KOPT-K1 (cell line): ENCODE measurements at regions not wholly inside any gene's neighbourhood (a gene's known extent, or its start where the extent isn't known, plus 50 kb on each side); places are given as distances from the start of the nearest gene placed in this dataset.
"Not testable (repeated sequence)": the region's sequence is repeated elsewhere in the genome, so short reads cannot be mapped to it uniquely, and the experiment has no call there.

Source experiments
- H3K27ac ChIP-seq: fragments of 200-600 bp; sonication (generic); 2 replicates; pipeline ENCODE4 v1.5.1; 2016; ENCODE audit warnings: antibody characterized with exemption, mild to moderate bottlenecking, low read depth, low read length; ENCODE audit not compliant: poor library complexity, severe bottlenecking
- H3K36me3 ChIP-seq: fragments of 200-600 bp; sonication (generic); 2 replicates; pipeline ENCODE4 v1.5.1; 2017; ENCODE audit warnings: antibody characterized with exemption, mild to moderate bottlenecking, low read length, moderate library complexity; ENCODE audit not compliant: insufficient read depth
- H3K9me3 ChIP-seq: fragments of 200-600 bp; sonication (generic); 2 replicates; pipeline ENCODE4 v1.5.1; 2017; ENCODE audit warnings: antibody characterized with exemption, low read length, mild to moderate bottlenecking; ENCODE audit not compliant: insufficient read depth, poor library complexity, severe bottlenecking

- Histone ChIP-seq H3K36me3 (no peaks in the 10 kb centered on the region), H3K27ac (no peak overlapping the region), H3K9me3 (no peaks in the 10 kb centered on the region)
Measured at GRCh38 chr5:157965989-157966388, 107.0 kb upstream of the CLINT1 start.

- no peaks in the 10 kb centered on the region for H3K36me3 ChIP-seq
- H3K27ac ChIP-seq = no peak overlapping the region
- no peaks in the 10 kb centered on the region for H3K9me3 ChIP-seq
Measured at GRCh38 chr5:157965040-157965678, 106.2 kb upstream of the CLINT1 start.

DNA sequence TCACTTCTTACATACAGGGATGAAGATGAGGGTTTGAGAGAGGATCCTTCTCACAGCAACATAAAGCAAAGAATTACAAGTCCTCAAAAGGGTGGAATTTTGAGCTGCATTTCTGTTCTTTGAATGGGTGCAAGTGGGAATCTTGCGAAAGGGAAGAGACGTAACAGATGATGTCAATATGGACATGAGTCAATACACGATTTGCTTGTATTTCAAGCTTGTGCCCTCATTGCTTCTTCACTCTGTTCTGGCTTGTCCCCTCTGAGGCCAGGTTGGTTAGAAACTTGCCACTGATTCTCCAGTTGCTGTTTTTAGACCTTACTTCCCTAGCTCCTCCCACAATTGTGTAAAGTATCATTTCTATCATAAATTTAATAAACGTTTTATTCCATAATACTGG, 104.8 kb upstream of the CLINT1 start:
- Histone ChIP-seq H3K27ac (no peak overlapping the region), H3K9me3 (no peaks in the 10 kb centered on the region), H3K36me3 (no peaks in the 10 kb centered on the region)

DNA sequence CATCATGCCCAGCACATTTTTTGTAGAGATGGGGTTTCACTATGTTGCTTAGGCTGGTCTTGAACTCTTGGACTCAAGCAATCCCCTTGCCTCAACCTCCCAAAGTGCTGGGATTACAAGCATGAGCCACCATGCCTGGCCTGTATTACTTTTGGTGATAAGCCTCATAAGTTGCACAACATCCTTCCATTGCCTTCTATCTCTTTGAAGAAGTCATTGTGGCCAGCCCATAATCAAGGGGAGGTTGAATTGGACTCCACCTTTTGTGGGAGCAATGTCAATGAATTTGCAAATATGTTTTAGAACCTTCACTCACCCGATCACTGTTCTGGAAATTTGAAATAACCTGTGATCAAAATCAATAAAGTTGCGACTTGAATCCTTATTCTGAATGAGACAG, 104.3 kb upstream of the CLINT1 start:
- Histone ChIP-seq H3K9me3 (no peaks in the 10 kb centered on the region), H3K27ac (no peak overlapping the region), H3K36me3 (no peaks in the 10 kb centered on the region)

DNA sequence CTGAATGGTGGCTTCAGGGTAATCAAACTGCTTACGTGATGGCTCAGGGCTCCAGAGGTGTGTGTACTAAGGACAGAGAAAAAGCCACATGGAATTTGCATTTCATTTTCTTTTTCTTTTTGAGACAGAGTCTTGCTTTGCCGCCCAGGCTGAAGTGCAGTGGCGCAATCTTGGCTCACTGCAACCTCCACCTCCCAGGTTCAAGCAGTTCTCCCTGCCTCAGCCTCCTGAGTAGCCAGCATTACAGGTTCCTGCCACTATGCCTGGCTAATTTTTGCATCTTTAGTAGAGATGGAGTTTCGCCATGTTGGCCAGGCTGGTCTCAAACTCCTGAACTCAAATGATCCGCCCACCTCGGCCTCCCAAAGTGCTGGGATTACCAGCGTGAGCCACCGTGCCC, 103.7 kb upstream of the CLINT1 start:
- H3K9me3 ChIP-seq, H3K36me3 ChIP-seq, H3K27ac ChIP-seq: not testable (repeated sequence)

GRCh38 chr5:157961896-157962590, 103.1 kb upstream of the CLINT1 start:
- H3K36me3 ChIP-seq = no peaks in the 10 kb centered on the region
- H3K9me3 ChIP-seq = no peaks in the 10 kb centered on the region
- H3K27ac ChIP-seq = no peak overlapping the region

- Histone ChIP-seq H3K9me3 (no peaks in the 10 kb centered on the region), H3K36me3 (no peaks in the 10 kb centered on the region), H3K27ac (no peak overlapping the region)
Measured at GRCh38 chr5:157961176-157961575, 102.2 kb upstream of the CLINT1 start.

DNA sequence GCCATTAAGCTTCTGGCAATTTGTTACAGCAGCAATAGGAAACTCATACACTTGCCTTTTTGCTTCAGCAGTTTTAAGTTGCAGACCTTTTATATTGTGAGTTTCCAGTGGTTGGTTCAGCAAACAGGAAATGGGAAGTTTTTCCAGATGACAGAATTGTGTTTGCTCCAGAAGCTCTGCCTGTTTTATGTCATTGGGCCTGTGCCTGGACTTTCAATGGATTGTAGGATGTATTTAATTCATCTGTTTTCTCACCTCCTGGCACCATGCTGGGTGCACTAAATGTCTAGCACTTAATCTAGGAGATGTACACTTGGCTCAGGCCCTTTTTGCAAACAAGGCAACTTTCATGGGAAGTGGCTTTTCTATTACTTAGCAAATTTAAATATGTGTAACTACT, 100.4 kb upstream of the CLINT1 start:
- Histone ChIP-seq H3K36me3 (no peaks in the 10 kb centered on the region), H3K27ac (no peak overlapping the region), H3K9me3 (no peaks in the 10 kb centered on the region)

DNA sequence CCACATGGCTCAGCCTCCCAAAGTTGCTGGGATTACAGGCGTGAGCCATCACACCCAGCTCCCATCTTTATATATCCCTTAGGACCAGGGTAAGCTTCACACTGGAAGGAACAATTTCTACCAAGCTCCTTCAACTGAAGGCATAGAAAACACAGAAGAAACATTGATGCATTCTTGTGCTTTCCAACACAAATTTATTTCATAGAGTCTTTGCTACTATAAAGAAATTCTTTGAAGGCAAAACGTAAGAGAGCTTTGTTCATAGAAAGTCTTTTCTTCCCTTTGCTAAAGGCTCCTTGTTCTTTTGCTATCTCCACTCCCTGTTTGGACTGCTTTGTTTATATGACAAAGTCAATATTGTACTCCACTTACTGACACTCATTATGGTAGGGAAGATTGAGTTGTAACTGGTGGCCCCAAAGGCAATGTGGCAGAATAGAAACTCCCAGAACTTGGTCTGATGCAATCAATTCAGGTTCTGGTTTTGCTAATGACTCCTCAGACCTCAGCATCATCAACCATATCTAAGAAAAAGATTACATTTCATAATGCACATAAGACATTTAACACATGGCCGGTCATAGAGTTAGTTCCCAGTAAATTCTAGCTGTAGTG, 97.4 kb upstream of the CLINT1 start:
- no peaks in the 10 kb centered on the region for H3K9me3 ChIP-seq
- H3K36me3 ChIP-seq = no peaks in the 10 kb centered on the region
- H3K27ac ChIP-seq = no peak overlapping the region

GRCh38 chr5:157955541-157956172, 96.7 kb upstream of the CLINT1 start:
- no peaks in the 10 kb centered on the region for H3K9me3 ChIP-seq
- no peak overlapping the region for H3K27ac ChIP-seq
- H3K36me3 ChIP-seq = no peaks in the 10 kb centered on the region

DNA sequence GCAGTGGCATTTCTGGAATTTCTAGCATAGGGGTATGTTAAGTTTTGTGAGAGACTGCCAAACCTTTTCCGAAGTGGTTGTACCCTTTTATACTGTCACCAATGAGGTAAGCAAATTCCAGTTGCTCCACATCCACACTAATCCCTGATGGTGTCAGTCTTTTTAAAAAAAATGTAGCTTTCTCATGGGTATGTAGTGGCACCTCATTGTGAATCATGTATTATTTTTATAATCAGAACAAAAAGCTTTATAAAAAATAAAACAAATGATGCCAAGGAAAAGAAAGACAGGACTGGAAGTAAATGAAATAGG, 93.4 kb upstream of the CLINT1 start:
- H3K27ac ChIP-seq = no peak overlapping the region
- H3K9me3 ChIP-seq = no peaks in the 10 kb centered on the region
- H3K36me3 ChIP-seq = no peaks in the 10 kb centered on the region

DNA sequence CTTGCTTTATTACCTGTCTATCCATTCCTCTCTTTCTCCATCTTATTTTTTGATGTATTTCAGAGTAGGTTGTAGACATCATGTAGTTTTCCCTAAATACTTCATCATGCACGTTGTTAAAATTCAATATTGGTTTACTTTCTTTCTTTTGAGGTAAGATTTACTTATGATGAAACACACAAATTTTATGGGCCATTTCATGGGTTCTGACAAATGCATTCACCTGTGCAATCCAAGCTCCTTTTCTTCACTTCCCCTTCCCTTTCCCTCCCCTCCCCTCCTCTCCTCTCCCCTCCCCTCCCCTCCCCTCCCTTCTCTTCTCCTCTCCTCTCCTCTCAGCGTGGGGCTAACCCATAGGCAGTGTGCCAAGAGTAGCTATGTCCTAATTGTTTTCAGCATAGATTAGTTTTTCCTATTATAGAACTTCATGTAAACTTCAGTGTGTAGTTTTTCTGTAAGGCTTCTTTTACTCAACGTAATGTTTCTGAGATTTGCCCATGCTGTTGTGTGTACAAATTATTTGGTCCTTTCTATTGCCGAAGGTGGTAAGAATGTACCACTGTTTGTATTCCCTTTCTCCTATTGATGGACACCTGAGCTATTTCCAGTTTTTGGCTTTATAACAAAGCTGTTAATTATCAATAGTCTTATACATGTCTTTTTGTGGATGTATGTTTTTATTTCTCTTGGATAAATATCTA, 92.9 kb upstream of the CLINT1 start:
- no peaks in the 10 kb centered on the region for H3K36me3 ChIP-seq
- H3K9me3 ChIP-seq = no peaks in the 10 kb centered on the region
- H3K27ac ChIP-seq = no peak overlapping the region

DNA sequence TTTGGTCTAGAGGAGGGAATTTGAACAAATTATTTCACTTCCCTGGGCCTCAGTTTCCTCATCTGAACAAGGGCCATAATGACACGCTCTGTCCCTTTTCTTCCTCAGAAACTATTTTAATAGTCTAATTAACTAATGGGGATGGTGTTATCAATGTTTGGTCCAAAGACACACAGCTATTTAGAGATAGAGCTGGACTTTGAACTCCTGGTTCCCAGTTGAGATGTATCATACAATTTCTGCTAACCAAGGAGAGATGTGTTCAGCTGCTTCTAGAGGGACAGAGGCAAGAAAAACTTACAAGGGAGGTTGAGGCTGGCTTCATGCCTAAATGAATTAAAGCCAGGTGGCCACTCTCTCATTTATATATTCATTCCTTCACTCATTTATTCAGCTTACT, 90.6 kb upstream of the CLINT1 start:
- Histone ChIP-seq H3K36me3 (no peaks in the 10 kb centered on the region), H3K9me3 (no peaks in the 10 kb centered on the region), H3K27ac (no peak overlapping the region)

- Histone ChIP-seq H3K9me3 (no peaks in the 10 kb centered on the region), H3K36me3 (no peaks in the 10 kb centered on the region), H3K27ac (no peak overlapping the region)
Measured at GRCh38 chr5:157948738-157949410, 89.9 kb upstream of the CLINT1 start.

- Histone ChIP-seq H3K9me3 (no peaks in the 10 kb centered on the region), H3K27ac (no peak overlapping the region), H3K36me3 (no peaks in the 10 kb centered on the region)
Measured at GRCh38 chr5:157947156-157947555, 88.2 kb upstream of the CLINT1 start.
